Adrenal gland (tissue), 5 donors: ENCODE measurements at regions not wholly inside any gene's neighbourhood (a gene's known extent, or its start where the extent isn't known, plus 50 kb on each side); places are given as distances from the start of the nearest gene placed in this dataset.

ENCODE experiments used
- POLR2A ChIP-seq, 2 donors: fragments of 450-650 bp; IDR thresholded peaks; one replicate each; pipeline ENCODE4 v1.6.1; 2017; ENCODE audit warnings: antibody characterized with exemption in 2 of 2, mild to moderate bottlenecking in 2 of 2, moderate library complexity in 1 of 2
- TF ChIP-seq, protein P1 (sequence below), 6 experiments: fragments of 450-650 bp in 4 of 6; fragments of 200-600 bp in 2 of 6; sonication (generic) in 1 of 6; IDR thresholded peaks; 1 replicate in 5 of 6; 2 replicates in 1 of 6; pipeline versions ENCODE4 v1.5.1 to v1.8.0; 2016 to 2021; ENCODE audit warnings: antibody characterized with exemption in 6 of 6, mild to moderate bottlenecking in 2 of 6, moderate library complexity in 1 of 6
- donor health status: DM: no; HTN: no; CAD: no.

DNA sequence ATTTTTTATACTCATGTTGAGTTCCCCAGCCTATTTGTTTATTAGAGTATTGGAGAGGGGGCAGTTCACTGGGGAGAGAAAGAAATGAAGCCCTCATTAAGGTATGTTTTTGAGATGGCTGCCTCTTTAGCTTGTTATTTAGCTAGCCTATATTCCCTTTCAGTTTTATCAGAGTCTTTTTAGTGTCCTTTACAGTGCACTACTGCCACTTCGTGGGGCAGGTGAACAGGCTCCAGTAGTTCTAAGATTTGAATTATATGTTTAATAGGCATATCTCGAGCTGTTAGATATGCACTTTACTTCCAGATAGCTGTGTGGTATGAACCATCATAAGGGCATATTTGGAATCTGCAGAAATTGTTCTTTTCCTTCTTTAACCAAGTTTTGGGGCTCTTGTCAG, 482.2 kb downstream of the KDM5D start:
- TF ChIP-seq, protein P1, sequence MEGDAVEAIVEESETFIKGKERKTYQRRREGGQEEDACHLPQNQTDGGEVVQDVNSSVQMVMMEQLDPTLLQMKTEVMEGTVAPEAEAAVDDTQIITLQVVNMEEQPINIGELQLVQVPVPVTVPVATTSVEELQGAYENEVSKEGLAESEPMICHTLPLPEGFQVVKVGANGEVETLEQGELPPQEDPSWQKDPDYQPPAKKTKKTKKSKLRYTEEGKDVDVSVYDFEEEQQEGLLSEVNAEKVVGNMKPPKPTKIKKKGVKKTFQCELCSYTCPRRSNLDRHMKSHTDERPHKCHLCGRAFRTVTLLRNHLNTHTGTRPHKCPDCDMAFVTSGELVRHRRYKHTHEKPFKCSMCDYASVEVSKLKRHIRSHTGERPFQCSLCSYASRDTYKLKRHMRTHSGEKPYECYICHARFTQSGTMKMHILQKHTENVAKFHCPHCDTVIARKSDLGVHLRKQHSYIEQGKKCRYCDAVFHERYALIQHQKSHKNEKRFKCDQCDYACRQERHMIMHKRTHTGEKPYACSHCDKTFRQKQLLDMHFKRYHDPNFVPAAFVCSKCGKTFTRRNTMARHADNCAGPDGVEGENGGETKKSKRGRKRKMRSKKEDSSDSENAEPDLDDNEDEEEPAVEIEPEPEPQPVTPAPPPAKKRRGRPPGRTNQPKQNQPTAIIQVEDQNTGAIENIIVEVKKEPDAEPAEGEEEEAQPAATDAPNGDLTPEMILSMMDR (IDR thresholded peaks at IDR 0.05) = no peak
- no peak for TF ChIP-seq POLR2A (IDR thresholded peaks at IDR 0.05)
